Fibroblast of skin of left quadriceps (primary cell): ENCODE measurements at regions not wholly inside any gene's neighbourhood (a gene's known extent, or its start where the extent isn't known, plus 50 kb on each side); places are given as distances from the start of the nearest gene placed in this dataset.

Experiments
- DNase-seq, 2 experiments: peaks; one replicate each; pipeline ENCODE4 v3.0.0-alpha.2; 2013; ENCODE audit warnings: low read depth in 2 of 2

DNA sequence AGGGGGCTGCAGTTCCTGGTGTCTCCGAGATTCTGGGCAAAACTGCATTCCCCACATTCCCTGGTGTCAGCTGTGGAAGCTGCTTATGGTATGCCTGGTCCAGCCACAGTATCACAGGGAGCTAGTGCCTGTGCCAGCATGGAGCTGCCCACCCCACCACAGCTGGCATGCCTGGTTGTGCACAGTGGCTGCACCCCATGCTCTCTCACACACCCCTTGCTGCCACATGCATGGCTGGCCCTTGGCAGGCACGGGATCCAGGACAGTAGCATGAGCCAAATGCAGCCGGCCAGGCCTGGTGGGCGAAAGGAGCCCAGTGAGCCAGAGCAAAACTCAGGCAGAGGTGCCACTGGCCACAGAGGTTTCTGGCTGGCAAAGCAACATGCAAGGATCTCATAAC is 418.0 kb upstream of the SPOCK3 start:
- DNase-seq, result no peak

DNA sequence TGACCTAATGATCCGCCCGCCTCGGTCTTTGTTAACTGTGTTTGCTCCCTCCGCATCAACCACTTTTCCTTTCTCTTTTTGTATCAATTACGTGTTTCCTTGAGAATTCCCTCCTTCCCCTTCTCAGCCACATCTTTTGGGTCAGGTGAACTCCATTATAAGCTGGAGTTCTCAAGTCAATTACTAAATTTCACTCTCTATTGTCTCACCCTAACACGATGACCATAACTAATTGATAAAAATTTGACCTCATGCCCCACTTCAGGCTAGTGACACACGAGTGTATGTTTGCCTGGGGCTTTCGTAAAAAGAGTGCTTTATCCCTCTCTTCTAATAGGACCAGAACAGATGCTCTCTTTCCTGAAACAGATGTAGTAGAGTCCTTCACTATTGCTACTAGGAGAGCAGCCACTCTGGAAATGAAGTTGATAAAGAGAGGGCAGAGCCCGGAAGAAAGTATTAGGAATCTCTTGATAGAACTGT is 403.6 kb upstream of the ANXA10 start:
- DNase-seq, result no peak

DNA sequence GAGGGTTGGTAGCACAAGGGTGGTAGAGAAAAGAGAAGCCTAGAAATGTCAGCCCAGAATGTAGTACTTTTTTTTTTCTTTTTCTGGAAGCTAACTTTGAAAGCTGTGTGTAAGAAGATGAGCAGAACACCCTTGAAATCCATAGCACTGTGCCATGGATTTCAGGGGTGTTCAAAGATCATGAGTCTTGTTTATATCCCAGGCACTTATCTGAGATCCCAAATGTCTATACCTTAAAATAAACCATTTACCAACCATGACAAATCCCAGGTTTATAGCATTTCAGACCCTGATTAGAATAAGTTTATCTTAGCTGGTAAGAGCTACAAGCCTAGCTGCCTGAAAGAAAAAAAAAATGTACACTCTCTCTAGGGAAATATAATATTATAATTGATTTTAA is 389.9 kb upstream of the ANXA10 start:
- no peak for DNase-seq

DNA sequence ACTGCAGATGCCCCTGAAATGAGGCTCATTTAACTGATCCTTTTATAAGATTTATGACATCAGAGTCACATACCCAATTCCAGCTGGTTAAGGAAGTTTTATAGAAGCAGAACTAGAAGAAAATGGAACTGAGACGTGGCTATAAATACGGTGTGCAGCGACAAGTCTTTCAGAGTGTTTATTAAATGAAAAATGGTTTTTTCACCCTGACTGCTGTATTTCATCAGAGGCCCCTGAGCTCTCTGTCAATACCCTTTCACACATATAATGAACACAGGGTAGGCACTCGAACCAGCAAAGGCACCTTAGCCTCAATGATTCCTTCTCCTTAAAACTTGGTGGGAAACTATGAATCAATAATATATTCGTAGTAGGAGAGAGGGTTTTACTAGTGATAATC is 380.8 kb upstream of the ANXA10 start:
- peak in 1 of 2 experiments; percentile 18 for DNase-seq

DNA sequence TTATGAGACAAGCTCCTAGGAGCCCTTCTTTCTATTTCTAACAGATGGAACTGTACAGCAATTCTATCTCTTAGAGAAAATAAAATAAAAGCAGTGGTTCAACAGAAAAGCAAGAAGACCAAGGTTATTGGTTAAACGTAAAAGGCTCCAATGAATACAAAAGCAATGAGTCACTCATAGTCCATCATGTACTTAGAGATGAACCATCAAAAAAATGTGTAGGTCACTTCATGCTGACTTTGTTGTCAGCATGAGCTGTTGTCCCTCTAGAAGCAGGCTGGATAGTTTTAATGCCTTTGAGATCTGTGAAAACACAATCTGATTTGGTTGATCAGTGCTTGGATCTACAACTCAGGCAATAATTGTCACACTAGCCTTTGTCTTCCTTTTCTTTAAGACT is 378.6 kb upstream of the ANXA10 start:
- DNase-seq, result peak in 1 of 2 experiments; percentile 30

DNA sequence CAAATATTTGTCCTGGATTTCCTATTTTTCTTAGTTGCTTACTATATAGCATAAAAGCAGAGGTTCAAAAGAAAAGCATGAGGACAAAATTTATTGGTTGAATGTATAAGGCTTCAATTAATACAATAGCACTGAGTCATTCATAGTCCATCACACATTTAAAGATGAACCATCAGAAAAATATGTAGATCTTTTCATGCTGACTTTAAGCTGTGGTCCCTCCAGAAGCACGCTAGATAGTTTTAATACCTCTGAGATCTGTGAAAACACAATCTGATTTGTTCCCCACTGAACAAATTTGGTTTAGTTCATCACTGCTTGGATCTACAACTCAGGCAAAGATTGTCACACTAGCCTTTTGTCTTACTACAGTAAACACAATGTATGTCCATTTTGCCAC is 377.2 kb upstream of the ANXA10 start:
- DNase-seq, result peak; percentile 80

DNA sequence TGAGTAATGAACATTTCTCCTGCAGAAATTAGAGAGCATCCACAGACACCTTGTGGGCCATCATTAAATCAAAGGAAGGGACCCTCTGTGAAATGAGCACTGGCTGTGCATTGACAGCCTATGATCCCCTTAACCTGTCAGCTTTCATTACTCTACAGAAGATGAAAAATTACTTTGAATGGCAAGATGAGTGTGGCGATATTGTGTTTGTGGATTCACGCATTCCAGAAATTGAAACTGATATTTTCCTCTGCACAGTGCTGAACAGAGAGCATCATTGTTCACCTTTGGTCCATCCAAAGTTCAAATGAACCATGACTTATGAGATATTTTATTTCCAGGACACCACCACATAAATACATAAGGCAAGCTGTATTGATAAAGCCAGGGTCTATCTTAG is 374.8 kb upstream of the ANXA10 start:
- no peak for DNase-seq

DNA sequence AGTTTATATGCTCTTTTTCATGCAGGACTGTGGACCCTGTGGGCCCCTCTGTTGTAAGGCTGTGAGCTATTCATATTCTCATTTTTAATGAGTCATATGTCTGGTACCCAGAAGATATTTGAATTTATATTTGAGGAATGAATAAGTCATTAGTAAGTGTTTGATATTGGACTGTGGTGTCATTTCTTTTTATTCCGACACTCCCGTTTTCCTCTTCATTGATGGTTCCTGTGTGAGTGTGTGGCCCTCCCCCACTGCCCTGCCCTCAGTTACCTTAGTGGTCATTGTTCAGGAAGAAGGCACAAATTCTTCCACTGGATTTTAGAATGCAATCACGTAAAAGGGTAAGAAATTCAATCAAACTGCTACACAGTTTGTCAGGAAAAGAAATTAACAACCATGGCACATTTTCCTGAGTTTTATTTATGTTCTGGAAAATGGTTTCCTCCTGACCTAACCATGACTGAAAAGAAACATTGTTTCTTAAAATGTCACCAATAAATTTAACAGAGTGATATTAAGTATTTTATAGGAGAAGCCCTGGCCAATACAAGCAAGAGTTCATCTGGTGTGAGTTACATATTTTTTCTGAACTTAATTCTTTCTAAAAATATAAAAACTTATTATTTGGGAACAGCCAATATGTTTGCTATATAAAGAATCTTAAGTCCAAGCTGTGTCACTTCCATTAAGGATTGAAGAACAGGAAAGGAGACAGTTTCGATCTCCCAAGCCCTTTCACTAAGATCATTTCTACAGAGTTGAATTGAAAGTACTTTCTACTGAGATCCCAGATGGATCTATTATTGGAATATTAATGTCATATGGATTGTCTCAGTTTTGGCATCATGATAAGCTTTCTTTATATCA is 370.5 kb upstream of the ANXA10 start:
- no peak for DNase-seq

DNA sequence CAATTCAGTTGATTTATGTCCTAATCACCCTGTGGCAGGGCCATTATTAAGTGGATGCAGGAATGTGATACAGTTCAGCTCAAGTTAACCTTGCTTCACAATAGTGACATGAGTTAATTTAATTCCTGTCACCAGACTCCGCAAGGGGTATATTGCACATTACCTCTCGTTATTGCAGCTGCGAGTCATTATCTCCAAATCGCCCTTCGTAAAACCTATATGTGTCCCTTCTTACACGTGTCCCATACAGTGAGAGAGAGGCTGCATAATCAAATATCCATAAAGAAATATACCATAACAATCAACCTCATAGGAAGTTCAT is 369.9 kb upstream of the ANXA10 start:
- no peak for DNase-seq

DNA sequence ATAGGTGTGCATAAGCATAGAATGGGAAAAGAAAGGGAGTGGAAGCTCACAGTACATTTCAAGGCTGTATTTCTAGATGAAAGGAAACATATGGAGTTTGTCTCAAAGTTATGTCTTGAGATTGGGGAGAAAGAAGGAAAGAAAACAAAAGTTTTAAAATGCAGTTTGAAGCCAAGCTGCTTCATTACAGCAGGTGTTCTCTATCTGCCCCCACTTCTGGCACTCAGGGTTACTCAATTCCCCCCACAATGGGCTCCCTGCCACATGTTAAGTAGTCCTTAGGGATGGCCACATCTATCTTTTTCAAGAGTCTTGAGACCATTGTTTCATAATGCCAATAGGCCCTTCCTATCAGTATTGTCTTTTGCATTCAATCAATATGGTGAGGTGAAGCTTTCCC is 367.4 kb upstream of the ANXA10 start:
- DNase-seq, result no peak

DNA sequence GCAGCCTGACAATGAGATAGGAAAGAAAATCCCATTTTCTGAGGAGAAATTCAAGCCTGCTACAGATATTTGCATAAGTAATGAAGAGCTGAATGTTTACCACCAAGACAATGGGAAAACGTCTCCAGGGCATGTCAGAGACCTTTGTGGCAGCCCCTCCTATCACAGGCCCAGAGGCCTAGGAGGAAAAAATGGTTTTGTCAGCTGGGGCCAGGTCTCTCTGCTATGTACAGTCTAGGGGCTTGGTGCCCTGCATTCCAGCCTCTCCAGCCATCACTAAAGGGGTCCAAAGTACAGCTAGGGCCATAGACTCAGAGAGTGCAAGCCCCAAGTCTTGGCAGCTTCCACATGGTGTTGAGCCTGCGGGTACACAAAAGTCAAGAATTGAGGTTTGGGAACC is 361.6 kb upstream of the ANXA10 start:
- no peak for DNase-seq

DNA sequence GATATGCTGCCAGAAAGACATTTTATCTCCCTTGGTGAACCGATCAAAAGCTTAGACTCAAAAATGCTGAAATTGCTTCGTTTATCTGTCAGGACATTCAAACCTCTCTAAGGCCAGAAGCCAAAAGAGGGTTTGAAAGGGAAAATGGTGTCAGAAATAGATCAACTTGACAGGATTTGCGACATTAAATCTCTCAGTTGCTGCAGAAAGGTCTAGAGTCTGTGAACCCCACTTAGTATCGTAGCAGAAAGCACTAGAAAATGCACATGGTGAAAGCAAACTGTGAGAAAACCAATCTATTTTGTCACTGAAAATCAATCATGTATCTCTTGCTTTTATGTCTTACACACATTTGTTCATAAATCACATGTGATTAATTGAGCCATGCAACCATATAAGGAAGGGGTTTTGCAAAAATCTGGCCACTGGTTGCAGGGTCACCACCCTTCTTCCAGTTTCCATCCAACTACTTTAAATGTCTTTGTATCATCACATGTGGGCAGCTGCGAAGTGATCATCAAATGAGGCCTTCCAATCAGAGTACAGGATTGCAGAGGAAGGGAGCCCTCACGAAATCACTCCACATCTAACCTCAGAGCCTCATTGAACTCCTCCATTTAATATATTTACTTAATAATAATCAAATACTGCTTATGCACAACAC is 347.2 kb upstream of the ANXA10 start:
- DNase-seq, result no peak

DNA sequence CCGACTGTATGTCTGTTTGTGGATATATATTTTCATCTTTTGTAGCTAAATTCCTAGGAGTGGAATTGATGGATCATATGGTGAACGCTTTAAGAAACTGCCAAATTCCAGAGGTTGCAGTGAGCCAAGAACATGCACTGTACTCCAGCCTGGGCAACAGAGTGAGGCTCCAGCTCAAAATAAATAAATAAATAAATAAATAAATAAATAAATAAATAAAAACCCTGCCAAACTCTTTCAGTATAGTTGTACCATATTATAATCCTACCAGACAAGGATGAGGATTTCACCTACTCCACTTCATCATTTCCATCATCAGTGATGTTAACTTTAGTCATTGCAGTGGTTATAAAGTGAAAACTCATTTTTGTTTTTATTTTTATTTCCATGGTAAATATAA is 325.1 kb upstream of the ANXA10 start:
- DNase-seq, result no peak

DNA sequence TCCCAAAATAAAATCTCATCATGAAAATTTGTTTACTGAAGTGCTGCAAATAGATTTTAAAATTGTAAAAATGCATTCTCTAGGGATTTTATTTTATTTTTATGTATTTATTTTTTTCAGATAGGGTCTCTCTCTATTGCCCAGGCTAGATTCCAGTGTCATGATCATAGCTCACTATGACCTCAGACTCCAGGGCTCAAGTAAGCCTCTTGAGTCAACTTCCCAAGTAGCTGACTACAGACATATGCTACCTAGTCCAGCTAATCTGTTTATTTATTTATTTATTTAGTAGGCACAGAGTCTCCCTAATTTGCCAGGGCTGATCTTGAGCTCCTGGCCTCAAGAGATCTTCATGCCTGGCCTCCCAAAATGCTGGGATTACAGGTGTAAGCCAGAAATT is 317.7 kb upstream of the ANXA10 start:
- no peak for DNase-seq

DNA sequence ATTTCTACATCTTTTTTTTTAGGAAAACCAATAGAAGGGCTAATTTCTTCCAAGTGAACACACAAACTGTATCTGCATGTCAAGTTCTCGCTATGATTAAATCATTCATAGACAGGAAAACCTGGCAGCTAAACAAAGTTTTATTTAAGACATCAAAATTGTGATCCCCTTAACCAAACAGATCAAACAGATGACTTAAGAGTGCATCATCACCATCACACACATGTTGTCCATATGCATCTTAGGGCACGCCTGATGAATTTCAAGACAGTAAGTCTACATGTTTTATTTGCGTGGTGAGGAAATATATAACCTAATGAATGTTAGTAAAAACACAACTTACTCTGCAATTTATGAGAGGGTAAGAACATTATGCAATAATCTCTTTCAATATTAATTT is 317.0 kb upstream of the ANXA10 start:
- DNase-seq, result peak; percentile 93 to 94

DNA sequence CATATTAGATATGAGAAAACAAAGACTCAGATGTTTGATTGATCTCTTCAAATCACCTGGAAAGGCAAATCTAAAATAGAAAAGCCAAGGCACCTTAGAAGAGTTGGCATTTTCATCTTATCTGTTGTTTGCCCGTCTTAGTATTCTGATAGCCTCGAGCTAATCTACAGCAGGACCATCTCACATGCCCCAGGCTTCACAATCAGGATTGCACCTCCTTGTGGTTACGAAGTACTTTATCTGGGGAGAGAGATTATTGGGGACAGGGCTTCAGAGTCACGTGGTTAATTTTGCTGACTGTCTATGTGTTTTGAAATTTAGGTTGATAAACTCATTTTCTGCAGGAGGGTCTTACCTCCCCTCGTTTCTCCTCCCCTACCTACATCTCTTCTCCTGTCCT is 313.1 kb upstream of the ANXA10 start:
- DNase-seq, result no peak

DNA sequence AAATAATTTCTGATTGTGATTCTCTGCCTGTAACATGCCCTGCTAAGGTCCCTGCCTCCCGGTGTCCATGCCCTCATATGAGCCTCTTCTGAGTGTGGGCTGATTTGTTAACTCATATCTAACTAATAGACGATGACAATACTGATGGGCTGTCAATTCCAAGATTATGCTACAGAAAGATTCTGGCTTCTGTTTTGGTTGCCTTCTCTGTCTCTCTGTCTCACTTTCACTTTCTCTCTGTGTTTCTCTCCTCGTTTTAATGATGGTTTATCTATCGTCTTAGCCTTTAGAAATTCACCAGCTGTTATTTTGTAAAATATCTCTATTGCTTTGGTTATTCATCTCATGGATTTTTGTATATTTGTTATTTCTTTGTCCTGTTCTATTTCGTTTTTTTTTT is 312.5 kb upstream of the ANXA10 start:
- DNase-seq, result no peak

DNA sequence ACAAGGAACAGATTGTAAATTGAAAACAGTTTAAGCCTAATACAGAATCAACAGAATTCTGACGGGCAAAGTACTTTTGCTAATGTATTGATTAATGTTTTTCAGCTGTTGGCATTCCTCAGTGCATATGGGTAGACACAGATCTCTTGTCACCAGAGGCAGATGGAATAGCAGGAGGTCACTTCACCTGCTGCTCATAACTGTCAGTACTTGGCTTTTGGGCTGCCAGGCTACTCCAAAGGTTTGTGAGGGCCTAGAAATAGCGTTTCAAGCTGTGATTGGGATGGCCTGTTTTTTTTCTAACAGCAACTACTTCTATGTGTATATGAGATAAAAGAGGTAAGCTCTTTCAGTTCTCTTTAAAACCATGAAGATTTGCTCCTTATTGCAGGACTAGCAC is 307.5 kb upstream of the ANXA10 start:
- DNase-seq, result no peak

DNA sequence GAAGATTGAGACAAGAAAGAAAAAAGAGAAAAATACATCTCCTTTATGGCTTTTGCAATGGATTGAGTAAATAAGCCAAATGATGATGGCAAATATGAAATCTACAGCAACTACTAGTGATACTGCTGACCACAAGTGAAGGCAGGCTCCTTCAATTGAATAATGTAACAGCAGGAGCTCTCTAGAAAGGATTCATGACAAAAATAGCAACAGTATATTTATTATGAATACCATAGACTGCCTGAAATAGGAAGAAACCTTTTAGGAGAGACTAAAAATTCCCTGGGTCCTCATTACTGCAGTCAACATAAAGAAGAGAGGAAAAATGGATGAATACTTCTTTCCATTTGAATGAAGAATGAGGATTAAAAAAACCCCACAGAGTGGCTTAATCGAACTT is 306.8 kb upstream of the ANXA10 start:
- no peak for DNase-seq

DNA sequence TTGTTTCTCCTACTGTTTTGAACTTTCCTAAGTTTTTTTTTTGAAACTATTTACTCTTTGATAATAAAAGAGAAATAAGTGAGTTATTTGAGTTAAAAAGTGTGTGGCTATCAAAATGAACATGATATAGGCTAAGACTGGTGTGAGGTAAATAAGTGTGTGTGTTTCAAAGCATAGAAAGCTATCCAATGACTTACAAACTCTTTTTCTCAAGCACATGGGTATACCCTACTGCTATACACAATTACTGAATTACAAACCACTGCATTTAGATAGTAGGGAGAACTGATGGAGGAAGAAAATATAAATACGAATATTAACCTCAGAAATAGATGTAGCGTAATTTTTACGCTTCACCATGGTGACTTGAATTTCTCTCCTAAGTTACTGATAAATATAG is 305.8 kb upstream of the ANXA10 start:
- no peak for DNase-seq

DNA sequence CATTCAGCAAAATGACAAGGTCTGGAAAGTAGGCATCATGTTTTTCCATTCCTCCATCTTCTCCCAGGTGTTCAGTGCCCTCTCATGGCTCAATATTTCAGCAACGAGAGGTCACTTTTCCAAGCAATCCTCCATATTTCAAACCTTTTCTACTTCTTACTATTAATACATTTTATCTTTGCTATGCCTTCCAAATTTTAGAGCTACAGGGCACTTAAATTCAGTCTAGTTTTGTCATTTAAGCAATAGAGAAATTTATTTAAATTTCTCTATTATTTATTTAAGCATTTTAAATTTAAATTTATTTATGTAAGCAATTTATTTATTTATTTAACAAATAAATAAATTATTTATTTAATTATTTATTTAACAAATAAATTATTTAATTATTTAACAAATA is 305.1 kb upstream of the ANXA10 start:
- no peak for DNase-seq

DNA sequence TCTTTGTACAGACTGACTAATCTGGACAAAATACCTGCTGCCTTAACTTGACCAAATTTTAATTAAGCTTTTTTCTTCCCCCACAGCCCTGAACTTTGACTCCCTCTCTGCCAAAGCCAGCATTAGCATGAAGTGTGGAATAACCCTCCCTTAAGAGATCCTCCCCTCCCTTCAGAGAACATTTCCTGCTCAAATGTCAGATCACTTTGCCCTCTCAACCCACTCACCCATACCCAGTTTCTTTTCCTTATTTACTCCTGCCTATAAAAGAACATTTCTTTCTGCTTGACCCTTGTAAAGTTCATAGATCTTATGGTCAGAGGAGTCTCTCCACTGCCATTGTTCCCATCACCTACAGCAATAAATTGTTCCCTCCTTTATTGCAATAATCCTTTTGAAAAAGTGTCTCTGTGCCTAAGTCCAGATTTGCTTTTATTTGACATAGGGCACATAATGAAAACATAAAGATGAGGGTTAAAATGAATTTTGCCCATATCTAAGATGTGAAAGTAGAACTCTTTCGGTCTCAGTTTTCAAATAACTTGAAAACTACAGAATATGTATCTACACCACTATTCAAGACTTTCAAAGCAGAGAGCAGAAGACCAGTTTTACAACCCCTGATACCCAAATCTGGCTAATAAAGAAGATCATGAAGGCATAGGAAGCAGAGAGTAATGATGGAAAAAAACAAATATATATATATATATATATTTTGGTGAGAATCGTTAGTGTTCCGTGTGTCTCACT is 289.7 kb upstream of the ANXA10 start:
- no peak for DNase-seq

DNA sequence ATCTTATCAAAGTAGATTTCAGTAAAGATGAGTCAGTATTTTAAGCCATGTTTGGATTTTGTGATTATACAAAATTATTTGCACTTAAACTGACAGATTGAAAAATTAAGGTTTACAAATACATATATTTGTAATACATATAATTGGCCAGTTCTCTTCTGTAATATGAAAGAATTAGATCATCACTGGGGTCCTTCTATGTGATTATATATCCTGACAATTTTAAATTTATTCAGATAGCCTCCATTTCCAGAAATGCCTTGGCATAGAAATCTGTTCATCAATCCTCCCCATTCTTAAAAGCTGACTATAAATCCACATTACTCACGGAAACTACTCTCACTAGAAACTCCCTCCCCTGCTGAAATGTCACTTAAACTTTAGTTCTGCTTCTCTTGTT is 280.4 kb upstream of the ANXA10 start:
- DNase-seq, result no peak
